ENCODE measurements at regions not wholly inside any gene's neighbourhood (a gene's known extent, or its start where the extent isn't known, plus 50 kb on each side); places are given as distances from the start of the nearest gene placed in this dataset.

DNA sequence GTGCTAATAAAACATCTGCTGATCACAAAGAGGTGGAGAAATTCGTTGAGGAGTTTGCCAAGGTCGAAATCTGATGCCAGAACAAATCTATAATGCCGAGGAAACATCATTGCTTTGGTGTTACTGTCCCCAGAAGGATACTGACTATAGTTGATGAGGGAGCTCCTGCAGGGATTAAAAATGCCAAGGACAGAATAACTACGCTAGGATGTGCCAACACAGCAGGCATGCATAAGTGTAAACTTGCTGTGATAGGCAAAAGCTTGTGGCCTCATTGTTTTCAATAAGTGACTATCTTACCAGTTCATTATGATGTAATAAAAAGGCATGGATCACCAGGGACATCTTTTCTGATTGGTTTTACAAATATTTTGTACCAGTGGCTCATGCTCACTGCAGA is 66.8 kb upstream of the ADCY2 start:
- POLR2A ChIA-PET = no interaction called here
- H3K79me2 ChIP-seq (ENCODE audit: control insufficient read depth, insufficient read depth, low read length) = no peaks in the 10 kb centered on the region
- 70% methylated on average over 4 of the region's 4 CpGs for WGBS (ENCODE audit: insufficient coverage)

GRCh38 chr5:7329712-7330111 is 66.2 kb upstream of the ADCY2 start:
- H3K4me3 Mint-ChIP-seq = no peak overlapping the region
- TF ChIP-seq, protein P1, sequence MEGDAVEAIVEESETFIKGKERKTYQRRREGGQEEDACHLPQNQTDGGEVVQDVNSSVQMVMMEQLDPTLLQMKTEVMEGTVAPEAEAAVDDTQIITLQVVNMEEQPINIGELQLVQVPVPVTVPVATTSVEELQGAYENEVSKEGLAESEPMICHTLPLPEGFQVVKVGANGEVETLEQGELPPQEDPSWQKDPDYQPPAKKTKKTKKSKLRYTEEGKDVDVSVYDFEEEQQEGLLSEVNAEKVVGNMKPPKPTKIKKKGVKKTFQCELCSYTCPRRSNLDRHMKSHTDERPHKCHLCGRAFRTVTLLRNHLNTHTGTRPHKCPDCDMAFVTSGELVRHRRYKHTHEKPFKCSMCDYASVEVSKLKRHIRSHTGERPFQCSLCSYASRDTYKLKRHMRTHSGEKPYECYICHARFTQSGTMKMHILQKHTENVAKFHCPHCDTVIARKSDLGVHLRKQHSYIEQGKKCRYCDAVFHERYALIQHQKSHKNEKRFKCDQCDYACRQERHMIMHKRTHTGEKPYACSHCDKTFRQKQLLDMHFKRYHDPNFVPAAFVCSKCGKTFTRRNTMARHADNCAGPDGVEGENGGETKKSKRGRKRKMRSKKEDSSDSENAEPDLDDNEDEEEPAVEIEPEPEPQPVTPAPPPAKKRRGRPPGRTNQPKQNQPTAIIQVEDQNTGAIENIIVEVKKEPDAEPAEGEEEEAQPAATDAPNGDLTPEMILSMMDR (IDR thresholded peaks at IDR 0.05) = no peak
- TF ChIP-seq EZH2 (IDR thresholded peaks at IDR 0.05; ENCODE audit: borderline replicate concordance, insufficient read depth, low read depth, low read length, poor library complexity, severe bottlenecking) = no peak
- Histone ChIP-seq H3K9ac (ENCODE audit: low read length) (no peak overlapping the region), H3K4me2 (replicated peaks; ENCODE audit: low read depth, low read length, poor library complexity, severe bottlenecking) (no peak overlapping the region), H2AFZ (ENCODE audit: insufficient read depth, low read depth, low read length, poor library complexity, severe bottlenecking) (no peak overlapping the region), H3K4me1 (ENCODE audit: control insufficient read depth in 2 of 2, insufficient read depth in 2 of 2, low read length in 2 of 2) (no peaks in the 10 kb centered on the region), H3K36me3 (replicated peaks in 1 of 2; ENCODE audit: control extremely low read depth in 1 of 2, control insufficient read depth in 1 of 2, extremely low read depth in 1 of 2, insufficient read depth in 2 of 2, low read length in 1 of 2) (no peaks in the 10 kb centered on the region), H3K79me2 (ENCODE audit: control insufficient read depth, insufficient read depth, low read length) (no peaks in the 10 kb centered on the region), H3K27me3 (replicated peaks in 1 of 4; ENCODE audit: control extremely low read depth in 1 of 4, control insufficient read depth in 3 of 4, insufficient read depth in 4 of 4, low read length in 3 of 4) (no peaks in the 10 kb centered on the region), H3K27ac (ENCODE audit: low read length in 2 of 2) (no peak overlapping the region), H4K20me1 (ENCODE audit: control insufficient read depth, insufficient read depth, low read length, poor library complexity, severe bottlenecking) (no peaks in the 10 kb centered on the region), H3K9me3 (ENCODE audit: control extremely low read depth in 1 of 3, control insufficient read depth in 2 of 3, insufficient read depth in 1 of 3, low read length in 2 of 3) (no peaks in the 10 kb centered on the region), H3K4me3 (ENCODE audit: control extremely low read depth in 1 of 5, extremely low read depth in 1 of 5, insufficient read depth in 1 of 5, low read depth in 2 of 5, low read length in 4 of 5) (no peak overlapping the region)
- no peak for DNase-seq
- no peaks in the 10 kb centered on the region for H3K4me1 Mint-ChIP-seq
- no peak for ATAC-seq (ENCODE audit: low read depth)
- intact Hi-C loops (cut with micrococcal nuclease) = no loop called here
- no peaks in the 10 kb centered on the region for H3K27me3 Mint-ChIP-seq
- H3K27ac Mint-ChIP-seq = no peak overlapping the region
- peaks cover 2% of the 10 kb centered on the region for H3K9me3 Mint-ChIP-seq (ENCODE audit: insufficient read depth)
- 92% methylated on average over 2 of the region's 3 CpGs for WGBS (ENCODE audit: insufficient coverage)
- ChIA-PET CTCF (no interaction called here), POLR2A (no interaction called here)

More for the DNA sequence above, 66.8 kb upstream of the ADCY2 start:
- H3K9me3 ChIP-seq (ENCODE audit: control extremely low read depth in 1 of 3, control insufficient read depth in 2 of 3, insufficient read depth in 1 of 3, low read length in 2 of 3) = no peaks in the 10 kb centered on the region
- no peaks in the 10 kb centered on the region for H3K4me1 ChIP-seq (ENCODE audit: control insufficient read depth in 2 of 2, insufficient read depth in 2 of 2, low read length in 2 of 2)
- no peak for ATAC-seq (ENCODE audit: low read depth)
- H3K27me3 Mint-ChIP-seq = no peaks in the 10 kb centered on the region
- TF ChIP-seq, protein P1 (IDR thresholded peaks at IDR 0.05) = no peak
- TF ChIP-seq EZH2 (IDR thresholded peaks at IDR 0.05; ENCODE audit: borderline replicate concordance, insufficient read depth, low read depth, low read length, poor library complexity, severe bottlenecking) = no peak
- H3K4me3 ChIP-seq (ENCODE audit: control extremely low read depth in 1 of 5, extremely low read depth in 1 of 5, insufficient read depth in 1 of 5, low read depth in 2 of 5, low read length in 4 of 5) = no peak overlapping the region
- H2AFZ ChIP-seq (ENCODE audit: insufficient read depth, low read depth, low read length, poor library complexity, severe bottlenecking) = no peak overlapping the region
- H3K4me3 Mint-ChIP-seq = no peak overlapping the region
- H3K9me3 Mint-ChIP-seq (ENCODE audit: insufficient read depth) = no peaks in the 10 kb centered on the region
- intact Hi-C loops (cut with micrococcal nuclease) = no loop called here
- CTCF ChIA-PET = no interaction called here
- H3K4me2 ChIP-seq (replicated peaks; ENCODE audit: low read depth, low read length, poor library complexity, severe bottlenecking) = no peak overlapping the region
- H4K20me1 ChIP-seq (ENCODE audit: control insufficient read depth, insufficient read depth, low read length, poor library complexity, severe bottlenecking) = no peaks in the 10 kb centered on the region
- H3K27ac Mint-ChIP-seq = no peak overlapping the region
- no peak for DNase-seq
- no peaks in the 10 kb centered on the region for H3K27me3 ChIP-seq (replicated peaks in 1 of 4; ENCODE audit: control extremely low read depth in 1 of 4, control insufficient read depth in 3 of 4, insufficient read depth in 4 of 4, low read length in 3 of 4)
- no peaks in the 10 kb centered on the region for H3K36me3 ChIP-seq (replicated peaks in 1 of 2; ENCODE audit: control extremely low read depth in 1 of 2, control insufficient read depth in 1 of 2, extremely low read depth in 1 of 2, insufficient read depth in 2 of 2, low read length in 1 of 2)
- H3K27ac ChIP-seq (ENCODE audit: low read length in 2 of 2) = no peak overlapping the region
- H3K4me1 Mint-ChIP-seq = no peaks in the 10 kb centered on the region
- no peak overlapping the region for H3K9ac ChIP-seq (ENCODE audit: low read length)
